HG02759 (cell line): ENCODE measurements at regions not wholly inside any gene's neighbourhood (a gene's known extent, or its start where the extent isn't known, plus 50 kb on each side); places are given as distances from the start of the nearest gene placed in this dataset.
"Not testable (repeated sequence)": the region's sequence is repeated elsewhere in the genome, so short reads cannot be mapped to it uniquely, and the experiment has no call there.

Experiments
- ATAC-seq: cut with Tn5 transposase; IDR thresholded peaks from one replicate; pipeline ENCODE4 v1.9.1; 2021; ENCODE audit warnings: mild to moderate bottlenecking, moderate library complexity; ENCODE audit not compliant: unreplicated experiment

- ATAC-seq: not testable (repeated sequence)
Observed at GRCh38 chr1:146521804-146522203, 293.0 kb upstream of the NOTCH2NLA start.

- ATAC-seq: not testable (repeated sequence)
Observed at GRCh38 chr1:146513754-146514153, 284.9 kb upstream of the NOTCH2NLA start.

- not testable (repeated sequence) for ATAC-seq
Observed at GRCh38 chr1:146511047-146511777, 282.4 kb upstream of the NOTCH2NLA start.

- ATAC-seq: not testable (repeated sequence)
Observed at GRCh38 chr1:146510248-146510983, 281.6 kb upstream of the NOTCH2NLA start.

GRCh38 chr1:146504121-146504520 lies 275.3 kb upstream of the NOTCH2NLA start:
- not testable (repeated sequence) for ATAC-seq

GRCh38 chr1:146487555-146487954 lies 258.7 kb upstream of the NOTCH2NLA start:
- not testable (repeated sequence) for ATAC-seq

GRCh38 chr1:146487155-146487554 lies 258.3 kb upstream of the NOTCH2NLA start:
- not testable (repeated sequence) for ATAC-seq

GRCh38 chr1:146486300-146487014 lies 257.6 kb upstream of the NOTCH2NLA start:
- ATAC-seq: not testable (repeated sequence)

- ATAC-seq: not testable (repeated sequence)
Observed at GRCh38 chr1:146484195-146484594, 255.4 kb upstream of the NOTCH2NLA start.

GRCh38 chr1:146479188-146479587 lies 250.4 kb upstream of the NOTCH2NLA start:
- not testable (repeated sequence) for ATAC-seq

- ATAC-seq: not testable (repeated sequence)
Observed at GRCh38 chr1:146478125-146478720, 249.4 kb upstream of the NOTCH2NLA start.

GRCh38 chr1:146475086-146475485 lies 246.3 kb upstream of the NOTCH2NLA start:
- ATAC-seq: not testable (repeated sequence)

- ATAC-seq: not testable (repeated sequence)
Observed at GRCh38 chr1:146474216-146474615, 245.4 kb upstream of the NOTCH2NLA start.

GRCh38 chr1:146472192-146472861 lies 243.5 kb upstream of the NOTCH2NLA start:
- ATAC-seq: peak; percentile 97

GRCh38 chr1:146459939-146460338 lies 231.1 kb upstream of the NOTCH2NLA start:
- not testable (repeated sequence) for ATAC-seq

- not testable (repeated sequence) for ATAC-seq
Observed at GRCh38 chr1:146459308-146459707, 230.5 kb upstream of the NOTCH2NLA start.

GRCh38 chr1:146448877-146449246 lies 220.0 kb upstream of the NOTCH2NLA start:
- not testable (repeated sequence) for ATAC-seq

GRCh38 chr1:146448212-146448876 lies 219.5 kb upstream of the NOTCH2NLA start:
- ATAC-seq: not testable (repeated sequence)

GRCh38 chr1:146443871-146444222 lies 215.0 kb upstream of the NOTCH2NLA start:
- ATAC-seq: not testable (repeated sequence)
